CD14-positive monocyte (primary cell): ENCODE measurements at regions not wholly inside any gene's neighbourhood (a gene's known extent, or its start where the extent isn't known, plus 50 kb on each side); places are given as distances from the start of the nearest gene placed in this dataset.

Experiments used
- DNase-seq, 3 donors: peaks; one replicate each; pipeline ENCODE4 v3.0.0-alpha.2; 2011 to 2022
- H2AFZ ChIP-seq: 2 replicates; pipeline ENCODE4 v1.6.0; 2012; ENCODE audit warnings: mild to moderate bottlenecking, low read depth, low read length, inconsistent platforms; ENCODE audit not compliant: insufficient read depth, poor library complexity, severe bottlenecking
- H3K27ac ChIP-seq, 2 donors: 1 replicate in 1 of 2; 2 replicates in 1 of 2; pipeline ENCODE4 v1.5.1; 2012 to 2013; ENCODE audit warnings: low read length in 2 of 2, control low read depth in 1 of 2, inconsistent platforms in 1 of 2, low read depth in 1 of 2, mild to moderate bottlenecking in 1 of 2
- H3K27me3 ChIP-seq, 2 donors: one replicate each; pipeline versions ENCODE4 v1.6.0 to v1.6.1; 2011 to 2013; ENCODE audit warnings: low read length in 2 of 2; ENCODE audit not compliant: control insufficient read depth in 2 of 2, insufficient read depth in 2 of 2
- H3K36me3 ChIP-seq, 2 donors: replicated peaks in 1 of 2; 1 replicate in 1 of 2; 2 replicates in 1 of 2; pipeline versions ENCODE4 v1.5.1 to v1.6.1; 2012 to 2013; ENCODE audit warnings: low read length in 2 of 2, control low read depth in 1 of 2, inconsistent platforms in 1 of 2, mild to moderate bottlenecking in 1 of 2; ENCODE audit not compliant: insufficient read depth in 2 of 2, control insufficient read depth in 1 of 2
- H3K4me1 ChIP-seq, 2 donors: 1 replicate in 1 of 2; 2 replicates in 1 of 2; pipeline versions ENCODE4 v1.5.1 to v1.6.1; 2012 to 2013; ENCODE audit warnings: low read length in 2 of 2, control low read depth in 1 of 2, inconsistent platforms in 1 of 2, mild to moderate bottlenecking in 1 of 2, moderate library complexity in 1 of 2; ENCODE audit not compliant: insufficient read depth in 2 of 2, control insufficient read depth in 1 of 2
- H3K4me2 ChIP-seq: replicated peaks from 2 replicates; pipeline ENCODE3; 2012; ENCODE audit warnings: low read length, moderate library complexity, mild to moderate bottlenecking; ENCODE audit not compliant: poor library complexity, severe bottlenecking; ENCODE audit errors: extremely low read depth
- H3K4me3 ChIP-seq, 3 experiments: fragments of 200-600 bp in 1 of 3; sonication (generic) in 1 of 3; replicated peaks in 1 of 3; 1 replicate in 2 of 3; 2 replicates in 1 of 3; pipeline ENCODE4 v1.5.1; 2011 to 2013; ENCODE audit warnings: low read length in 3 of 3, mild to moderate bottlenecking in 3 of 3, control low read depth in 2 of 3, low read depth in 2 of 3, inconsistent platforms in 1 of 3, moderate library complexity in 1 of 3
- H3K79me2 ChIP-seq: 2 replicates; pipeline ENCODE4 v1.6.0; 2012; ENCODE audit warnings: mild to moderate bottlenecking, control low read depth, inconsistent platforms, low read length, moderate library complexity; ENCODE audit not compliant: insufficient read depth
- H3K9ac ChIP-seq: 2 replicates; pipeline ENCODE4 v1.6.0; 2017; ENCODE audit warnings: low read length, mild to moderate bottlenecking; ENCODE audit not compliant: insufficient read depth, poor library complexity, severe bottlenecking
- H3K9me3 ChIP-seq, 2 donors: replicated peaks in 1 of 2; 1 replicate in 1 of 2; 2 replicates in 1 of 2; pipeline versions ENCODE4 v1.5.1 to v1.6.1; 2012 to 2013; ENCODE audit warnings: low read length in 2 of 2, control low read depth in 1 of 2; ENCODE audit not compliant: control insufficient read depth in 1 of 2, insufficient read depth in 1 of 2
- H4K20me1 ChIP-seq: 2 replicates; pipeline ENCODE4 v1.6.0; 2012; ENCODE audit warnings: mild to moderate bottlenecking, low read length, control low read depth, moderate library complexity; ENCODE audit not compliant: insufficient read depth
- H3K27ac Mint-ChIP-seq, 7 donors: one replicate each; pipeline ENCODE4 v1.8.0; 2020; ENCODE audit warnings: mild to moderate bottlenecking in 7 of 7, mixed read lengths in 7 of 7, moderate library complexity in 6 of 7, inconsistent platforms in 2 of 7
- H3K27me3 Mint-ChIP-seq, 3 donors: one replicate each; pipeline ENCODE4 v1.8.0; 2021 to 2022; ENCODE audit warnings: low read depth in 3 of 3, mild to moderate bottlenecking in 3 of 3, mixed read lengths in 3 of 3, moderate library complexity in 3 of 3, inconsistent platforms in 1 of 3
- H3K36me3 Mint-ChIP-seq, 2 donors: one replicate each; pipeline ENCODE4 v1.8.0; 2020; ENCODE audit warnings: mixed read lengths in 2 of 2, inconsistent platforms in 1 of 2, mild to moderate bottlenecking in 1 of 2
- H3K4me1 Mint-ChIP-seq: one replicate; pipeline ENCODE4 v1.8.0; 2020; ENCODE audit warnings: mild to moderate bottlenecking, mixed read lengths
- H3K4me3 Mint-ChIP-seq, 2 donors: one replicate each; pipeline ENCODE4 v1.8.0; 2020; ENCODE audit warnings: mild to moderate bottlenecking in 2 of 2, mixed read lengths in 2 of 2, moderate library complexity in 1 of 2
- H3K9me3 Mint-ChIP-seq, 7 donors: one replicate each; pipeline ENCODE4 v1.8.0; 2020 to 2022; ENCODE audit warnings: mixed read lengths in 7 of 7, mild to moderate bottlenecking in 6 of 7, moderate library complexity in 6 of 7, inconsistent platforms in 2 of 7
- CTCF ChIP-seq: fragments of 200-600 bp; IDR thresholded peaks from one replicate; pipeline ENCODE4 v1.8.0; 2022; ENCODE audit warnings: antibody characterized with exemption, mild to moderate bottlenecking
- WGBS: methylation state at CpG from one replicate; pipeline ENCODE4 v1.1.5; 2013; ENCODE audit warnings: missing lambda C conversion rate; ENCODE audit not compliant: insufficient coverage; 5-methylcytosine and 5-hydroxymethylcytosine counted together
- intact Hi-C, 2 donors: fragments of 100-400 bp; cut with micrococcal nuclease; formaldehyde crosslinking; loops; one replicate each; pipeline versions ENCODE4 v1.15.0 to v1.15.1; 2023

- H3K9ac ChIP-seq, result no peak overlapping the region
- Mint-ChIP-seq H3K9me3 (peaks cover 0 to 3% (median 0%) of the 10 kb centered on the region in 7 donors), H3K4me3 (no peak overlapping the region), H3K4me1 (peaks cover 5% of the 10 kb centered on the region), H3K27me3 (peaks cover 2 to 8% (median 3%) of the 10 kb centered on the region in 3 donors), H3K36me3 (no peaks in the 10 kb centered on the region), H3K27ac (no peak overlapping the region)
- H2AFZ ChIP-seq, result no peak overlapping the region
- no peak overlapping the region for H3K4me3 ChIP-seq
- no peaks in the 10 kb centered on the region for H3K4me1 ChIP-seq
- H3K36me3 ChIP-seq, result no peaks in the 10 kb centered on the region
- DNase-seq, result no peak
- no peaks in the 10 kb centered on the region for H4K20me1 ChIP-seq
- H3K27ac ChIP-seq, result no peak overlapping the region
- H3K9me3 ChIP-seq, result no peaks in the 10 kb centered on the region
- no peak overlapping the region for H3K4me2 ChIP-seq
- no peak for TF ChIP-seq CTCF
- intact Hi-C loops, result no loop called here
- no peaks in the 10 kb centered on the region for H3K27me3 ChIP-seq
- 100% methylated on average over 2 of the region's 6 CpGs for WGBS
- no peaks in the 10 kb centered on the region for H3K79me2 ChIP-seq
Measured at GRCh38 chr6:44606976-44607375, 219.5 kb downstream of the CDC5L start.

- H3K27ac ChIP-seq, result no peak overlapping the region
- WGBS, result 92% methylated on average over 3 of the region's 4 CpGs
- no peaks in the 10 kb centered on the region for H3K4me1 ChIP-seq
- no peak overlapping the region for H3K9ac ChIP-seq
- H3K79me2 ChIP-seq, result no peaks in the 10 kb centered on the region
- no peak overlapping the region for H3K4me3 Mint-ChIP-seq
- intact Hi-C loops, result no loop called here
- H3K36me3 Mint-ChIP-seq, result no peaks in the 10 kb centered on the region
- H3K27ac Mint-ChIP-seq, result peak overlapping the region in 1 of 7 donors; percentile 27
- peaks cover 0 to 3% (median 0%) of the 10 kb centered on the region in 7 donors for H3K9me3 Mint-ChIP-seq
- no peaks in the 10 kb centered on the region for H3K27me3 ChIP-seq
- H3K27me3 Mint-ChIP-seq, result peaks cover 2 to 10% (median 3%) of the 10 kb centered on the region in 3 donors
- no peak for TF ChIP-seq CTCF
- H3K36me3 ChIP-seq, result no peaks in the 10 kb centered on the region
- no peak overlapping the region for H2AFZ ChIP-seq
- H3K4me3 ChIP-seq, result no peak overlapping the region
- no peak for DNase-seq
- no peaks in the 10 kb centered on the region for H3K9me3 ChIP-seq
- H4K20me1 ChIP-seq, result no peaks in the 10 kb centered on the region
- H3K4me1 Mint-ChIP-seq, result peaks cover 5% of the 10 kb centered on the region
- H3K4me2 ChIP-seq, result no peak overlapping the region
Measured at GRCh38 chr6:44608175-44608574, 220.7 kb downstream of the CDC5L start.
